ENCODE measurements at regions not wholly inside any gene's neighbourhood (a gene's known extent, or its start where the extent isn't known, plus 50 kb on each side); places are given as distances from the start of the nearest gene placed in this dataset.

GRCh38 chr3:153284282-153284938 lies 122.4 kb downstream of the RAP2B start:
- no peak for TF ChIP-seq CTCF (IDR thresholded peaks at IDR 0.05)
- Histone ChIP-seq H3K36me3 (no peaks in the 10 kb centered on the region), H3K4me3 (no peak overlapping the region), H3K9me3 (no peaks in the 10 kb centered on the region), H3K27ac (no peak overlapping the region), H3K4me1 (no peaks in the 10 kb centered on the region), H3K27me3 (no peaks in the 10 kb centered on the region)
- peak; percentile 55 to 81 for DNase-seq (ENCODE audit: low spot score in 2 of 2)
- intact Hi-C loops (cut with DNase I) = loop anchor here (10.0 kb wide), 1 partner anchor 240 kb away; no protein-coding TSS in a partner anchor

GRCh38 chr3:153285194-153285641 lies 123.2 kb downstream of the RAP2B start:
- peak overlapping the region; percentile 20 to 23 for H3K27ac ChIP-seq
- H3K27me3 ChIP-seq = no peaks in the 10 kb centered on the region
- no peak for DNase-seq (ENCODE audit: low spot score in 2 of 2)
- no peaks in the 10 kb centered on the region for H3K9me3 ChIP-seq
- no peaks in the 10 kb centered on the region for H3K4me1 ChIP-seq
- H3K36me3 ChIP-seq = no peaks in the 10 kb centered on the region
- intact Hi-C loops (cut with DNase I) = loop anchor here (5.0 to 10.0 kb wide), 2 partner anchors 123 to 240 kb away; partner anchors contain the start of gene RAP2B
- no peak overlapping the region for H3K4me3 ChIP-seq
- no peak for TF ChIP-seq CTCF (IDR thresholded peaks at IDR 0.05)

GRCh38 chr3:153285982-153286381 lies 124.0 kb downstream of the RAP2B start:
- Histone ChIP-seq H3K9me3 (no peaks in the 10 kb centered on the region), H3K4me3 (no peak overlapping the region), H3K27ac (peak overlapping the region; percentile 20 to 23), H3K4me1 (no peaks in the 10 kb centered on the region), H3K36me3 (no peaks in the 10 kb centered on the region), H3K27me3 (no peaks in the 10 kb centered on the region)
- no peak for DNase-seq (ENCODE audit: low spot score in 2 of 2)
- intact Hi-C loops (cut with DNase I) = loop anchor here (5.0 to 10.0 kb wide), 2 partner anchors 124 to 241 kb away; partner anchors contain the start of gene RAP2B
- no peak for TF ChIP-seq CTCF (IDR thresholded peaks at IDR 0.05)

- Histone ChIP-seq H3K4me3 (no peak overlapping the region), H3K9me3 (no peaks in the 10 kb centered on the region), H3K27ac (no peak overlapping the region), H3K27me3 (no peaks in the 10 kb centered on the region), H3K36me3 (no peaks in the 10 kb centered on the region), H3K4me1 (no peaks in the 10 kb centered on the region)
- TF ChIP-seq CTCF (IDR thresholded peaks at IDR 0.05) = no peak
- intact Hi-C loops (cut with DNase I) = loop anchor here (5.0 to 10.0 kb wide), 2 partner anchors 125 to 242 kb away; partner anchors contain the start of gene RAP2B
- DNase-seq (ENCODE audit: low spot score in 2 of 2) = no peak
These were observed 125.0 kb downstream of the RAP2B start for GRCh38 chr3:153287017-153287416.

GRCh38 chr3:153289334-153289808 lies 127.3 kb downstream of the RAP2B start:
- TF ChIP-seq CTCF (IDR thresholded peaks at IDR 0.05) = no peak
- H3K9me3 ChIP-seq = no peaks in the 10 kb centered on the region
- H3K27me3 ChIP-seq = no peaks in the 10 kb centered on the region
- DNase-seq (ENCODE audit: low spot score in 2 of 2) = no peak
- H3K27ac ChIP-seq = no peak overlapping the region
- H3K4me1 ChIP-seq = no peaks in the 10 kb centered on the region
- intact Hi-C loops (cut with DNase I) = loop anchor here (5.0 to 10.0 kb wide), 2 partner anchors 127 to 245 kb away; partner anchors contain the start of gene RAP2B
- H3K4me3 ChIP-seq = no peak overlapping the region
- no peaks in the 10 kb centered on the region for H3K36me3 ChIP-seq
